Sigmoid colon (tissue), 6 donors: ENCODE measurements at regions not wholly inside any gene's neighbourhood (a gene's known extent, or its start where the extent isn't known, plus 50 kb on each side); places are given as distances from the start of the nearest gene placed in this dataset.

Source experiments
- DNase-seq: peaks from one replicate; pipeline ENCODE4 v3.0.0-alpha.2; 2019
- H3K27ac ChIP-seq, 4 donors: fragments of 200-600 bp; sonication (generic); one replicate each; pipeline ENCODE4 v1.5.1; 2016 to 2019; ENCODE audit warnings: mild to moderate bottlenecking in 1 of 4
- H3K27me3 ChIP-seq, 3 donors: fragments of 200-600 bp; sonication (generic); one replicate each; pipeline ENCODE4 v1.5.1; 2019; ENCODE audit warnings: mild to moderate bottlenecking in 1 of 3
- H3K36me3 ChIP-seq, 4 donors: fragments of 200-600 bp; sonication (generic); one replicate each; pipeline ENCODE4 v1.5.1; 2016 to 2019
- H3K4me1 ChIP-seq, 4 donors: fragments of 200-600 bp; sonication (generic); one replicate each; pipeline ENCODE4 v1.5.1; 2017 to 2019
- H3K4me3 ChIP-seq, 4 donors: fragments of 200-600 bp; sonication (generic); one replicate each; pipeline ENCODE4 v1.5.1; 2017 to 2019; ENCODE audit warnings: mild to moderate bottlenecking in 2 of 4, moderate library complexity in 1 of 4
- H3K9me3 ChIP-seq, 4 donors: fragments of 200-600 bp in 3 of 4; sonication (generic) in 3 of 4; one replicate each; pipeline versions ENCODE4 v1.5.1 to v1.6.1; 2013 to 2019
- CTCF ChIP-seq, 4 experiments: fragments of 450-650 bp in 3 of 4; fragments of 200-600 bp in 1 of 4; IDR thresholded peaks; one replicate each; pipeline ENCODE4 v1.5.1; 2016 to 2019; ENCODE audit warnings: antibody characterized with exemption in 4 of 4, mild to moderate bottlenecking in 3 of 4, moderate library complexity in 2 of 4
- EP300 ChIP-seq, 4 donors: sonication (generic); formaldehyde crosslinking; IDR thresholded peaks; one replicate each; pipeline ENCODE4 v1.6.1; 2017; ENCODE audit warnings: antibody characterized with exemption in 4 of 4
- POLR2A ChIP-seq, 2 donors: fragments of 450-650 bp; IDR thresholded peaks; one replicate each; pipeline ENCODE4 v1.6.1; 2016; ENCODE audit warnings: antibody characterized with exemption in 2 of 2, mild to moderate bottlenecking in 2 of 2, moderate library complexity in 2 of 2
- POLR2AphosphoS5 ChIP-seq, 4 donors: sonication (generic); formaldehyde crosslinking; IDR thresholded peaks; one replicate each; pipeline ENCODE4 v1.6.1; 2017; ENCODE audit warnings: antibody characterized with exemption in 4 of 4
- WGBS, 2 donors: extraction: QIAGEN DNeasy Blood & Tissue Kit; methylation state at CpG; one replicate each; pipeline ENCODE4 v1.1.7; 2013; 5-methylcytosine and 5-hydroxymethylcytosine counted together
- intact Hi-C: fragments of 100-400 bp; cut with DNase I; formaldehyde crosslinking; loops from one replicate; pipeline ENCODE4 v1.15.1; 2023
- donor health status: healthy with polysubstance abuse.
- donor health status: healthy.

- intact Hi-C loops = no loop called here
- Histone ChIP-seq H3K27me3 (no peaks in the 10 kb centered on the region), H3K4me3 (no peak overlapping the region), H3K4me1 (no peaks in the 10 kb centered on the region), H3K36me3 (no peaks in the 10 kb centered on the region), H3K9me3 (no peaks in the 10 kb centered on the region), H3K27ac (no peak overlapping the region)
- DNase-seq = no peak
- TF ChIP-seq EP300 (IDR thresholded peaks at IDR 0.05) = no peak
- TF ChIP-seq POLR2AphosphoS5 (IDR thresholded peaks at IDR 0.05) = no peak
- no peak for TF ChIP-seq CTCF (IDR thresholded peaks at IDR 0.05)
- no peak for TF ChIP-seq POLR2A (IDR thresholded peaks at IDR 0.05)
- 66 to 78% methylated on average over 4 of the region's 4 CpGs for WGBS, 2 donors
Observed at GRCh38 chr18:43705850-43706249, 428.6 kb upstream of the SYT4 start.

- WGBS, 2 donors = 47 to 67% methylated on average over 4 of the region's 4 CpGs
- H3K27me3 ChIP-seq = no peaks in the 10 kb centered on the region
- no peaks in the 10 kb centered on the region for H3K9me3 ChIP-seq
- TF ChIP-seq POLR2AphosphoS5 (IDR thresholded peaks at IDR 0.05) (no peak), EP300 (IDR thresholded peaks at IDR 0.05) (no peak), POLR2A (IDR thresholded peaks at IDR 0.05) (no peak), CTCF (IDR thresholded peaks at IDR 0.05) (no peak)
- intact Hi-C loops = no loop called here
- no peak for DNase-seq
- H3K36me3 ChIP-seq = no peaks in the 10 kb centered on the region
- H3K4me3 ChIP-seq = no peak overlapping the region
- H3K27ac ChIP-seq = no peak overlapping the region
- no peaks in the 10 kb centered on the region for H3K4me1 ChIP-seq
Observed at GRCh38 chr18:43710135-43710534, 432.8 kb upstream of the SYT4 start.

GRCh38 chr18:43714343-43715010 lies 437.2 kb upstream of the SYT4 start:
- DNase-seq = no peak
- H3K27me3 ChIP-seq = no peaks in the 10 kb centered on the region
- intact Hi-C loops = no loop called here
- H3K4me3 ChIP-seq = no peak overlapping the region
- no peaks in the 10 kb centered on the region for H3K4me1 ChIP-seq
- H3K9me3 ChIP-seq = no peaks in the 10 kb centered on the region
- no peaks in the 10 kb centered on the region for H3K36me3 ChIP-seq
- TF ChIP-seq EP300 (IDR thresholded peaks at IDR 0.05) = no peak
- no peak for TF ChIP-seq POLR2A (IDR thresholded peaks at IDR 0.05)
- no peak for TF ChIP-seq CTCF (IDR thresholded peaks at IDR 0.05)
- no peak for TF ChIP-seq POLR2AphosphoS5 (IDR thresholded peaks at IDR 0.05)
- H3K27ac ChIP-seq = no peak overlapping the region
- 87 to 89% methylated on average over 3 of the region's 3 CpGs for WGBS, 2 donors

GRCh38 chr18:43719267-43719795 lies 442.0 kb upstream of the SYT4 start:
- Histone ChIP-seq H3K36me3 (no peaks in the 10 kb centered on the region), H3K27ac (no peak overlapping the region), H3K4me3 (no peak overlapping the region), H3K9me3 (no peaks in the 10 kb centered on the region), H3K27me3 (no peaks in the 10 kb centered on the region), H3K4me1 (no peaks in the 10 kb centered on the region)
- WGBS, 2 donors = 20 to 65% methylated on average over 1 of the region's 1 CpG
- intact Hi-C loops = no loop called here
- TF ChIP-seq POLR2A (IDR thresholded peaks at IDR 0.05) = no peak
- no peak for TF ChIP-seq CTCF (IDR thresholded peaks at IDR 0.05)
- no peak for TF ChIP-seq POLR2AphosphoS5 (IDR thresholded peaks at IDR 0.05)
- TF ChIP-seq EP300 (IDR thresholded peaks at IDR 0.05) = no peak
- DNase-seq = no peak

- intact Hi-C loops = no loop called here
- TF ChIP-seq POLR2AphosphoS5 (IDR thresholded peaks at IDR 0.05) (no peak), POLR2A (IDR thresholded peaks at IDR 0.05) (no peak), EP300 (IDR thresholded peaks at IDR 0.05) (no peak), CTCF (IDR thresholded peaks at IDR 0.05) (no peak)
- no peak overlapping the region for H3K4me3 ChIP-seq
- H3K36me3 ChIP-seq = no peaks in the 10 kb centered on the region
- no peak overlapping the region for H3K27ac ChIP-seq
- DNase-seq = no peak
- no peaks in the 10 kb centered on the region for H3K27me3 ChIP-seq
- H3K9me3 ChIP-seq = no peaks in the 10 kb centered on the region
- 81 to 89% methylated on average over 2 of the region's 2 CpGs for WGBS, 2 donors
- no peaks in the 10 kb centered on the region for H3K4me1 ChIP-seq
Observed at GRCh38 chr18:43720041-43720440, 442.8 kb upstream of the SYT4 start.
